Muscle of leg (tissue), 3 donors: ENCODE measurements at regions not wholly inside any gene's neighbourhood (a gene's known extent, or its start where the extent isn't known, plus 50 kb on each side); places are given as distances from the start of the nearest gene placed in this dataset.

Experiments
- DNase-seq: peaks from one replicate; pipeline ENCODE4 v3.0.0; 2013
- H3K27ac ChIP-seq: one replicate; pipeline ENCODE4 v1.5.1; 2013; ENCODE audit warnings: mild to moderate bottlenecking, low read length, control low read depth
- H3K27me3 ChIP-seq: one replicate; pipeline ENCODE4 v1.6.1; 2013; ENCODE audit warnings: low read length; ENCODE audit not compliant: control insufficient read depth, insufficient read depth
- H3K36me3 ChIP-seq: one replicate; pipeline ENCODE4 v1.6.1; 2013; ENCODE audit warnings: low read length; ENCODE audit not compliant: control insufficient read depth, insufficient read depth
- H3K4me1 ChIP-seq: one replicate; pipeline ENCODE4 v1.6.1; 2013; ENCODE audit warnings: low read length; ENCODE audit not compliant: control insufficient read depth, insufficient read depth
- H3K4me3 ChIP-seq: one replicate; pipeline ENCODE4 v1.5.1; 2013; ENCODE audit warnings: low read length, control low read depth
- H3K9me3 ChIP-seq: replicated peaks from 2 replicates; pipeline ENCODE4 v1.6.1; 2013; ENCODE audit warnings: low read depth, low read length; ENCODE audit not compliant: control insufficient read depth
- WGBS: methylation state at CpG from one replicate; pipeline ENCODE4 v1.1.5; 2013; ENCODE audit warnings: missing lambda C conversion rate; ENCODE audit not compliant: insufficient coverage; 5-methylcytosine and 5-hydroxymethylcytosine counted together

GRCh38 chr15:79515300-79516027 is 83.3 kb downstream of the MINAR1 start:
- no peak overlapping the region for H3K27ac ChIP-seq
- H3K9me3 ChIP-seq: no peaks in the 10 kb centered on the region
- H3K4me3 ChIP-seq: no peak overlapping the region
- no peaks in the 10 kb centered on the region for H3K36me3 ChIP-seq
- no peaks in the 10 kb centered on the region for H3K4me1 ChIP-seq
- 92% methylated on average over 2 of the region's 7 CpGs for WGBS
- no peak for DNase-seq
- H3K27me3 ChIP-seq: no peaks in the 10 kb centered on the region

- 56% methylated on average over 3 of the region's 3 CpGs for WGBS
- Histone ChIP-seq H3K4me3 (no peak overlapping the region), H3K27me3 (no peaks in the 10 kb centered on the region), H3K9me3 (no peaks in the 10 kb centered on the region), H3K4me1 (no peaks in the 10 kb centered on the region), H3K27ac (no peak overlapping the region), H3K36me3 (no peaks in the 10 kb centered on the region)
- DNase-seq: no peak
Measured at GRCh38 chr15:79516155-79516554, 84.0 kb downstream of the MINAR1 start.

GRCh38 chr15:79516646-79517045 is 84.5 kb downstream of the MINAR1 start:
- Histone ChIP-seq H3K4me3 (no peak overlapping the region), H3K27ac (no peak overlapping the region), H3K27me3 (no peaks in the 10 kb centered on the region), H3K9me3 (no peaks in the 10 kb centered on the region), H3K36me3 (no peaks in the 10 kb centered on the region), H3K4me1 (no peaks in the 10 kb centered on the region)
- DNase-seq: no peak
- no CpG with 5 or more reads among the region's 3 CpGs for WGBS

GRCh38 chr15:79519628-79520027 is 87.5 kb downstream of the MINAR1 start:
- Histone ChIP-seq H3K4me1 (no peaks in the 10 kb centered on the region), H3K36me3 (no peaks in the 10 kb centered on the region), H3K27ac (no peak overlapping the region), H3K27me3 (no peaks in the 10 kb centered on the region), H3K4me3 (no peak overlapping the region), H3K9me3 (no peaks in the 10 kb centered on the region)
- WGBS: 70% methylated on average over 2 of the region's 3 CpGs
- no peak for DNase-seq

- Histone ChIP-seq H3K4me3 (no peak overlapping the region), H3K4me1 (no peaks in the 10 kb centered on the region), H3K9me3 (no peaks in the 10 kb centered on the region), H3K27me3 (no peaks in the 10 kb centered on the region), H3K27ac (no peak overlapping the region), H3K36me3 (no peaks in the 10 kb centered on the region)
- DNase-seq: no peak
- 74% methylated on average over 2 of the region's 2 CpGs for WGBS
Measured at GRCh38 chr15:79520654-79521053, 88.5 kb downstream of the MINAR1 start.

- Histone ChIP-seq H3K4me1 (no peaks in the 10 kb centered on the region), H3K36me3 (no peaks in the 10 kb centered on the region), H3K4me3 (no peak overlapping the region), H3K27ac (no peak overlapping the region), H3K9me3 (no peaks in the 10 kb centered on the region), H3K27me3 (no peaks in the 10 kb centered on the region)
- no peak for DNase-seq
- 93% methylated on average over 2 of the region's 2 CpGs for WGBS
Measured at GRCh38 chr15:79522656-79523055, 90.5 kb downstream of the MINAR1 start.

GRCh38 chr15:79523266-79523665 is 91.1 kb downstream of the MINAR1 start:
- no peaks in the 10 kb centered on the region for H3K27me3 ChIP-seq
- no peaks in the 10 kb centered on the region for H3K4me1 ChIP-seq
- H3K9me3 ChIP-seq: no peaks in the 10 kb centered on the region
- no peaks in the 10 kb centered on the region for H3K36me3 ChIP-seq
- DNase-seq: no peak
- WGBS: 80% methylated on average over 1 of the region's 3 CpGs
- H3K4me3 ChIP-seq: no peak overlapping the region
- H3K27ac ChIP-seq: no peak overlapping the region

- Histone ChIP-seq H3K27ac (no peak overlapping the region), H3K36me3 (no peaks in the 10 kb centered on the region), H3K4me3 (no peak overlapping the region), H3K27me3 (peaks cover 2% of the 10 kb centered on the region), H3K9me3 (no peaks in the 10 kb centered on the region), H3K4me1 (no peaks in the 10 kb centered on the region)
- DNase-seq: no peak
- WGBS: 93% methylated on average over 2 of the region's 3 CpGs
Measured at GRCh38 chr15:79524531-79524930, 92.4 kb downstream of the MINAR1 start.

GRCh38 chr15:79526376-79526775 is 94.2 kb downstream of the MINAR1 start:
- Histone ChIP-seq H3K27me3 (peaks cover 2% of the 10 kb centered on the region), H3K27ac (no peak overlapping the region), H3K36me3 (no peaks in the 10 kb centered on the region), H3K4me3 (no peak overlapping the region), H3K9me3 (no peaks in the 10 kb centered on the region), H3K4me1 (no peaks in the 10 kb centered on the region)
- WGBS: 68% methylated on average over 3 of the region's 3 CpGs
- no peak for DNase-seq

- H3K4me3 ChIP-seq: no peak overlapping the region
- H3K4me1 ChIP-seq: no peaks in the 10 kb centered on the region
- H3K27ac ChIP-seq: no peak overlapping the region
- WGBS: 40% methylated on average over 1 of the region's 1 CpG
- H3K9me3 ChIP-seq: no peaks in the 10 kb centered on the region
- peaks cover 2% of the 10 kb centered on the region for H3K27me3 ChIP-seq
- H3K36me3 ChIP-seq: no peaks in the 10 kb centered on the region
- DNase-seq: no peak
Measured at GRCh38 chr15:79527821-79528220, 95.7 kb downstream of the MINAR1 start.
